NCI-H187 (cell line): ENCODE measurements at regions not wholly inside any gene's neighbourhood (a gene's known extent, or its start where the extent isn't known, plus 50 kb on each side); places are given as distances from the start of the nearest gene placed in this dataset.
"Not testable (repeated sequence)": the region's sequence is repeated elsewhere in the genome, so short reads cannot be mapped to it uniquely, and the experiment has no call there.

Experiments
- DNase-seq, 2 experiments: peaks; one replicate each; lab custom pipeline; 2025; lab: John Stamatoyannopoulos, UW

- no peak for DNase-seq
Measured at GRCh38 chr2:234898534-234899053, 53.2 kb upstream of the SH3BP4 start.

- not testable (repeated sequence) for DNase-seq
Measured at GRCh38 chr2:234888442-234888841, 63.4 kb upstream of the SH3BP4 start.

GRCh38 chr2:234887195-234887594 is 64.6 kb upstream of the SH3BP4 start:
- no peak for DNase-seq

- no peak for DNase-seq
Measured at GRCh38 chr2:234885886-234886285, 65.9 kb upstream of the SH3BP4 start.

- DNase-seq: no peak
Measured at GRCh38 chr2:234885118-234885517, 66.7 kb upstream of the SH3BP4 start.

- DNase-seq: no peak
Measured at GRCh38 chr2:234884591-234884990, 67.2 kb upstream of the SH3BP4 start.

GRCh38 chr2:234881413-234882241 is 70.2 kb upstream of the SH3BP4 start:
- no peak for DNase-seq

- no peak for DNase-seq
Measured at GRCh38 chr2:234880551-234881211, 71.1 kb upstream of the SH3BP4 start.

GRCh38 chr2:234879671-234880455 is 72.0 kb upstream of the SH3BP4 start:
- no peak for DNase-seq

GRCh38 chr2:234876621-234877020 is 75.2 kb upstream of the SH3BP4 start:
- DNase-seq: not testable (repeated sequence)

GRCh38 chr2:234874347-234875046 is 77.3 kb upstream of the SH3BP4 start:
- DNase-seq: no peak

GRCh38 chr2:234873828-234874173 is 78.0 kb upstream of the SH3BP4 start:
- no peak for DNase-seq

GRCh38 chr2:234873103-234873827 is 78.6 kb upstream of the SH3BP4 start:
- DNase-seq: no peak

GRCh38 chr2:234869969-234870368 is 81.8 kb upstream of the SH3BP4 start:
- DNase-seq: no peak

- DNase-seq: no peak
Measured at GRCh38 chr2:234869164-234869563, 82.7 kb upstream of the SH3BP4 start.

- no peak for DNase-seq
Measured at GRCh38 chr2:234867882-234868285, 83.9 kb upstream of the SH3BP4 start.

- no peak for DNase-seq
Measured at GRCh38 chr2:234865586-234865985, 86.2 kb upstream of the SH3BP4 start.

- no peak for DNase-seq
Measured at GRCh38 chr2:234865040-234865439, 86.8 kb upstream of the SH3BP4 start.

- no peak for DNase-seq
Measured at GRCh38 chr2:234864506-234864905, 87.3 kb upstream of the SH3BP4 start.

- DNase-seq: no peak
Measured at GRCh38 chr2:234863043-234863934, 88.5 kb upstream of the SH3BP4 start.
